Cerebellar cortex (tissue), 1 donor: ENCODE measurements at regions not wholly inside any gene's neighbourhood (a gene's known extent, or its start where the extent isn't known, plus 50 kb on each side); places are given as distances from the start of the nearest gene placed in this dataset.
"Not testable (repeated sequence)": the region's sequence is repeated elsewhere in the genome, so short reads cannot be mapped to it uniquely, and the experiment has no call there.

Experiments
- DNase-seq: peaks from one replicate; pipeline ENCODE4 v3.0.0-alpha.2; 2015; ENCODE audit warnings: low spot score

- not testable (repeated sequence) for DNase-seq
These were observed 68.1 kb downstream of the GOLGA6L6 start for GRCh38 chr15:20473465-20473864.

- not testable (repeated sequence) for DNase-seq
These were observed 68.6 kb downstream of the GOLGA6L6 start for GRCh38 chr15:20472983-20473382.

GRCh38 chr15:20470810-20471209, 70.8 kb downstream of the GOLGA6L6 start:
- not testable (repeated sequence) for DNase-seq

- not testable (repeated sequence) for DNase-seq
These were observed 100.5 kb downstream of the GOLGA6L6 start for GRCh38 chr15:20441138-20441537.

- DNase-seq: not testable (repeated sequence)
These were observed 101.2 kb downstream of the GOLGA6L6 start for GRCh38 chr15:20440390-20440789.

- not testable (repeated sequence) for DNase-seq
These were observed 102.5 kb downstream of the GOLGA6L6 start for GRCh38 chr15:20439111-20439510.

GRCh38 chr15:20438255-20438654, 103.3 kb downstream of the GOLGA6L6 start:
- not testable (repeated sequence) for DNase-seq

- not testable (repeated sequence) for DNase-seq
These were observed 108.1 kb downstream of the GOLGA6L6 start for GRCh38 chr15:20433468-20433867.

- DNase-seq: not testable (repeated sequence)
These were observed 111.1 kb downstream of the GOLGA6L6 start for GRCh38 chr15:20430495-20430894.

- DNase-seq: not testable (repeated sequence)
These were observed 120.9 kb downstream of the GOLGA6L6 start for GRCh38 chr15:20420710-20421109.

GRCh38 chr15:20416618-20417017, 125.0 kb downstream of the GOLGA6L6 start:
- DNase-seq: not testable (repeated sequence)

- DNase-seq: not testable (repeated sequence)
These were observed 131.9 kb downstream of the GOLGA6L6 start for GRCh38 chr15:20409667-20410198.

- DNase-seq: no peak
These were observed 132.4 kb downstream of the GOLGA6L6 start for GRCh38 chr15:20409247-20409646.

- no peak for DNase-seq
These were observed 134.0 kb downstream of the GOLGA6L6 start for GRCh38 chr15:20407553-20407952.

GRCh38 chr15:20404571-20404970, 137.0 kb downstream of the GOLGA6L6 start:
- not testable (repeated sequence) for DNase-seq

- DNase-seq: not testable (repeated sequence)
These were observed 139.0 kb downstream of the GOLGA6L6 start for GRCh38 chr15:20402586-20402985.

GRCh38 chr15:20401058-20401457, 140.5 kb downstream of the GOLGA6L6 start:
- DNase-seq: not testable (repeated sequence)

- DNase-seq: not testable (repeated sequence)
These were observed 142.9 kb downstream of the GOLGA6L6 start for GRCh38 chr15:20398680-20399079.

- DNase-seq: not testable (repeated sequence)
These were observed 153.4 kb downstream of the GOLGA6L6 start for GRCh38 chr15:20388161-20388560.

GRCh38 chr15:20386198-20386597, 155.4 kb downstream of the GOLGA6L6 start:
- DNase-seq: no peak

- DNase-seq: not testable (repeated sequence)
These were observed 161.4 kb downstream of the GOLGA6L6 start for GRCh38 chr15:20380199-20380598.

- DNase-seq: no peak
These were observed 164.7 kb downstream of the GOLGA6L6 start for GRCh38 chr15:20376872-20377271.

GRCh38 chr15:20372416-20372815, 169.2 kb downstream of the GOLGA6L6 start:
- DNase-seq: not testable (repeated sequence)

- no peak for DNase-seq
These were observed 172.1 kb downstream of the GOLGA6L6 start for GRCh38 chr15:20369500-20369899.
